IPS-18c (cell line): ENCODE measurements at regions not wholly inside any gene's neighbourhood (a gene's known extent, or its start where the extent isn't known, plus 50 kb on each side); places are given as distances from the start of the nearest gene placed in this dataset.
"Not testable (repeated sequence)": the region's sequence is repeated elsewhere in the genome, so short reads cannot be mapped to it uniquely, and the experiment has no call there.

Experiments used
- H3K4me3 ChIP-seq: 2 replicates; pipeline ENCODE4 v1.7.0; 2013; ENCODE audit warnings: low read depth, mild to moderate bottlenecking, low read length, moderate library complexity; ENCODE audit not compliant: insufficient read depth
- H3K9me3 ChIP-seq: one replicate; pipeline ENCODE4 v1.6.1; 2013; ENCODE audit warnings: mild to moderate bottlenecking, low read length, moderate library complexity; ENCODE audit not compliant: control insufficient read depth, insufficient read depth

- not testable (repeated sequence) for H3K4me3 ChIP-seq, H3K9me3 ChIP-seq
These were observed 156.9 kb upstream of the NBPF9 start for GRCh38 chr1:149260284-149260683.

- H3K4me3 ChIP-seq, H3K9me3 ChIP-seq: not testable (repeated sequence)
These were observed 157.5 kb upstream of the NBPF9 start for GRCh38 chr1:149260736-149261340.

GRCh38 chr1:149267287-149267686 lies 163.9 kb upstream of the NBPF9 start:
- H3K9me3 ChIP-seq, H3K4me3 ChIP-seq: not testable (repeated sequence)

GRCh38 chr1:149269001-149269702 lies 165.8 kb upstream of the NBPF9 start:
- not testable (repeated sequence) for H3K9me3 ChIP-seq, H3K4me3 ChIP-seq

- not testable (repeated sequence) for H3K9me3 ChIP-seq, H3K4me3 ChIP-seq
These were observed 166.5 kb upstream of the NBPF9 start for GRCh38 chr1:149269833-149270232.

- not testable (repeated sequence) for H3K9me3 ChIP-seq
These were observed 171.1 kb upstream of the NBPF9 start for GRCh38 chr1:149274493-149274892.

GRCh38 chr1:149275802-149276201 lies 172.5 kb upstream of the NBPF9 start:
- not testable (repeated sequence) for H3K4me3 ChIP-seq

More at GRCh38 chr1:149274493-149274892, 171.1 kb upstream of the NBPF9 start:
- H3K4me3 ChIP-seq: not testable (repeated sequence)

GRCh38 chr1:149276496-149276895 lies 173.1 kb upstream of the NBPF9 start:
- H3K4me3 ChIP-seq, H3K9me3 ChIP-seq: not testable (repeated sequence)

More at GRCh38 chr1:149275802-149276201, 172.5 kb upstream of the NBPF9 start:
- not testable (repeated sequence) for H3K9me3 ChIP-seq

- H3K9me3 ChIP-seq: not testable (repeated sequence)
These were observed 174.8 kb upstream of the NBPF9 start for GRCh38 chr1:149278156-149278555.

GRCh38 chr1:149279015-149279414 lies 175.7 kb upstream of the NBPF9 start:
- H3K4me3 ChIP-seq, H3K9me3 ChIP-seq: not testable (repeated sequence)

More at GRCh38 chr1:149278156-149278555, 174.8 kb upstream of the NBPF9 start:
- not testable (repeated sequence) for H3K4me3 ChIP-seq

- H3K9me3 ChIP-seq, H3K4me3 ChIP-seq: not testable (repeated sequence)
These were observed 176.2 kb upstream of the NBPF9 start for GRCh38 chr1:149279512-149279911.

- H3K4me3 ChIP-seq, H3K9me3 ChIP-seq: not testable (repeated sequence)
These were observed 181.4 kb upstream of the NBPF9 start for GRCh38 chr1:149284773-149285172.

- not testable (repeated sequence) for H3K4me3 ChIP-seq, H3K9me3 ChIP-seq
These were observed 181.9 kb upstream of the NBPF9 start for GRCh38 chr1:149285205-149285604.

GRCh38 chr1:149285638-149286037 lies 182.3 kb upstream of the NBPF9 start:
- H3K4me3 ChIP-seq, H3K9me3 ChIP-seq: not testable (repeated sequence)

GRCh38 chr1:149288580-149288979 lies 185.2 kb upstream of the NBPF9 start:
- H3K9me3 ChIP-seq, H3K4me3 ChIP-seq: not testable (repeated sequence)

GRCh38 chr1:149300478-149301218 lies 174.2 kb upstream of the NBPF19 start:
- H3K9me3 ChIP-seq: not testable (repeated sequence)

GRCh38 chr1:149301282-149301681 lies 173.6 kb upstream of the NBPF19 start:
- H3K4me3 ChIP-seq, H3K9me3 ChIP-seq: not testable (repeated sequence)

More at GRCh38 chr1:149300478-149301218, 174.2 kb upstream of the NBPF19 start:
- not testable (repeated sequence) for H3K4me3 ChIP-seq

- H3K9me3 ChIP-seq, H3K4me3 ChIP-seq: not testable (repeated sequence)
These were observed 170.0 kb upstream of the NBPF19 start for GRCh38 chr1:149304796-149305195.
